Transverse colon (tissue), 3 donors: ENCODE measurements at regions not wholly inside any gene's neighbourhood (a gene's known extent, or its start where the extent isn't known, plus 50 kb on each side); places are given as distances from the start of the nearest gene placed in this dataset.

Experiments used
- POLR2A ChIP-seq: fragments of 450-650 bp; IDR thresholded peaks from one replicate; pipeline ENCODE4 v1.6.1; 2016; ENCODE audit warnings: antibody characterized with exemption, mild to moderate bottlenecking, moderate library complexity
- POLR2AphosphoS5 ChIP-seq, 3 donors: sonication (generic); formaldehyde crosslinking; IDR thresholded peaks; one replicate each; pipeline ENCODE4 v1.6.1; 2016; ENCODE audit warnings: antibody characterized with exemption in 3 of 3

- TF ChIP-seq POLR2AphosphoS5 (IDR thresholded peaks at IDR 0.05) = no peak
- TF ChIP-seq POLR2A = no peak
Observed at GRCh38 chrX:57821703-57822387, 88.4 kb downstream of the ZXDA start.
